ENCODE measurements at regions not wholly inside any gene's neighbourhood (a gene's known extent, or its start where the extent isn't known, plus 50 kb on each side); places are given as distances from the start of the nearest gene placed in this dataset.

DNA sequence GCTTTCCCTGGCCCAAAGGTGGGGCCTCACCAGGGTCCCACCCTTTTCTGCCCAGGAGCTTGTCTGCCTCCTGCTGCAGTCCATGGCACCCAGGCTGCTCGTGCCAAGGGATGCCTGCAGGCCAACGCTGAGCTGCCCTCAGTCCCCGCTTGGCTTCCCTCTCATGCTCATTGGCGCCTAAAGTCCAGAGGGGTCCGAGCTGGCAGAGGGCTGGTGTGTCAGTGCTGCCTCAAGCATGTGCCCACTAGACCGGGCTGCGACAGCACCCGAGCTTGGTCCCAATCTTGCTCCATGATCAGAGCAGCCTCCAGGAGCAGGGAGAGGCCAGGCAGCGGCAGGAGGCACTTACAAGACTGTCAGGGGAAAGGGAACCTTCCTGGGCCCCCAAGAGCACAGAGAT is 287.0 kb downstream of the ICOS start:
- no TSS peak for BruUV-seq (replicated peaks)
- TF ChIP-seq NCOA2 (CRISPR knock-in tag; IDR thresholded peaks at IDR 0.05) (no peak), HDAC2 (CRISPR knock-in tag; IDR thresholded peaks at IDR 0.05) (no peak), CAMTA2 (CRISPR knock-in tag; IDR thresholded peaks at IDR 0.05; ENCODE audit: borderline replicate concordance) (no peak), LCORL (IDR thresholded peaks at IDR 0.05) (no peak), LCORL (CRISPR knock-in tag; IDR thresholded peaks at IDR 0.05) (no peak), KIAA2018 (CRISPR knock-in tag; IDR thresholded peaks at IDR 0.05; ENCODE audit: borderline replicate concordance) (no peak), ZNF646 (CRISPR knock-in tag; IDR thresholded peaks at IDR 0.05) (no peak), ZNF883 (CRISPR knock-in tag; IDR thresholded peaks at IDR 0.05; ENCODE audit: not compliant biosample characterization) (no peak), ZNF430 (CRISPR knock-in tag; IDR thresholded peaks at IDR 0.05) (no peak), ZNF460 (CRISPR knock-in tag; IDR thresholded peaks at IDR 0.05; ENCODE audit: borderline replicate concordance) (no peak)

More for the DNA sequence above, 287.0 kb downstream of the ICOS start:
- H4K20me1 ChIP-seq (ENCODE audit: insufficient read depth, low read length): no peaks in the 10 kb centered on the region
- no peaks in the 10 kb centered on the region for H3K4me1 ChIP-seq (ENCODE audit: insufficient read depth, low read length)
- ChIA-PET CTCF (ENCODE audit: low intra/inter-chr PET ratio, low total read pairs) (no interaction called here), POLR2A (no interaction called here)
- no peak overlapping the region for H3K4me2 ChIP-seq (ENCODE audit: low read depth, low read length)
- H3K27me3 ChIP-seq (ENCODE audit: control insufficient read depth in 1 of 2, insufficient read depth in 2 of 2, low read length in 2 of 2): no peaks in the 10 kb centered on the region
- H3K9me3 ChIP-seq (ENCODE audit: low read length): no peaks in the 10 kb centered on the region
- H3K9ac ChIP-seq (ENCODE audit: insufficient read depth, low read depth, low read length): no peak overlapping the region
- in situ Hi-C loops (cut with HindIII; ENCODE audit: extremely low pct_ligation_motif_present, low pct_unique_long_range_greater_than_20kb) (no loop called here), intact Hi-C loops (cut with micrococcal nuclease; ENCODE audit: unreplicated experiment) (no loop called here)
- FAIRE-seq (no peak), DNase-seq (ENCODE audit: low spot score) (no peak), ATAC-seq (peak; percentile 23; the same call in 1 of the 3 replicates)
- no peak overlapping the region for H3K27ac ChIP-seq (ENCODE audit: extremely low read length, insufficient read depth, low read length)
- H2AFZ ChIP-seq (ENCODE audit: low read length): no peak overlapping the region
- H3K36me3 ChIP-seq (replicated peaks in 1 of 2; ENCODE audit: control insufficient read depth in 1 of 2, insufficient read depth in 2 of 2, low read length in 2 of 2): no peaks in the 10 kb centered on the region
- WGBS (ENCODE audit: low lambda C conversion rate): 22% methylated on average over 7 of the region's 9 CpGs
- no peaks in the 10 kb centered on the region for H3K79me2 ChIP-seq (ENCODE audit: insufficient read depth, low read length)
- H3K4me3 ChIP-seq (replicated peaks in 1 of 3; ENCODE audit: insufficient read depth in 1 of 3, low read depth in 2 of 3, low read length in 3 of 3): no peak overlapping the region
